ENCODE measurements at regions not wholly inside any gene's neighbourhood (a gene's known extent, or its start where the extent isn't known, plus 50 kb on each side); places are given as distances from the start of the nearest gene placed in this dataset.

GRCh38 chr13:109897988-109898624, 111.7 kb upstream of the IRS2 start:
- DNase-seq (ENCODE audit: low read depth in 4 of 4, low spot score in 1 of 4): no peak

- no peak for DNase-seq (ENCODE audit: low read depth in 4 of 4, low spot score in 1 of 4)
These were observed 105.7 kb upstream of the IRS2 start for GRCh38 chr13:109892101-109892500.

- no peak for DNase-seq (ENCODE audit: low read depth in 4 of 4, low spot score in 1 of 4)
These were observed 98.9 kb upstream of the IRS2 start for GRCh38 chr13:109885235-109885634.

- DNase-seq (ENCODE audit: low read depth in 4 of 4, low spot score in 1 of 4): no peak
These were observed 98.1 kb upstream of the IRS2 start for GRCh38 chr13:109884462-109884861.

GRCh38 chr13:109883181-109884180, 97.1 kb upstream of the IRS2 start:
- no peak for DNase-seq (ENCODE audit: low read depth in 4 of 4, low spot score in 1 of 4)

- no peak for DNase-seq (ENCODE audit: low read depth in 4 of 4, low spot score in 1 of 4)
These were observed 95.7 kb upstream of the IRS2 start for GRCh38 chr13:109881961-109882558.

GRCh38 chr13:109881347-109881725, 95.0 kb upstream of the IRS2 start:
- DNase-seq (ENCODE audit: low read depth in 4 of 4, low spot score in 1 of 4): no peak

GRCh38 chr13:109880371-109881346, 94.3 kb upstream of the IRS2 start:
- DNase-seq (ENCODE audit: low read depth in 4 of 4, low spot score in 1 of 4): no peak

- no peak for DNase-seq (ENCODE audit: low read depth in 4 of 4, low spot score in 1 of 4)
These were observed 93.0 kb upstream of the IRS2 start for GRCh38 chr13:109879338-109879737.

GRCh38 chr13:109877809-109878208, 91.4 kb upstream of the IRS2 start:
- no peak for DNase-seq (ENCODE audit: low read depth in 4 of 4, low spot score in 1 of 4)

GRCh38 chr13:109875746-109876145, 89.4 kb upstream of the IRS2 start:
- no peak for DNase-seq (ENCODE audit: low read depth in 4 of 4, low spot score in 1 of 4)

- no peak for DNase-seq (ENCODE audit: low read depth in 4 of 4, low spot score in 1 of 4)
These were observed 88.4 kb upstream of the IRS2 start for GRCh38 chr13:109874484-109875454.

GRCh38 chr13:109873351-109874123, 87.2 kb upstream of the IRS2 start:
- no peak for DNase-seq (ENCODE audit: low read depth in 4 of 4, low spot score in 1 of 4)

- DNase-seq (ENCODE audit: low read depth in 4 of 4, low spot score in 1 of 4): no peak
These were observed 86.5 kb upstream of the IRS2 start for GRCh38 chr13:109872864-109873263.

GRCh38 chr13:109870696-109871370, 84.5 kb upstream of the IRS2 start:
- DNase-seq (ENCODE audit: low read depth in 4 of 4, low spot score in 1 of 4): no peak

- no peak for DNase-seq (ENCODE audit: low read depth in 4 of 4, low spot score in 1 of 4)
These were observed 83.9 kb upstream of the IRS2 start for GRCh38 chr13:109870274-109870673.

- peak in 2 of 4 experiments; percentile 2 to 15 for DNase-seq (ENCODE audit: low read depth in 4 of 4, low spot score in 1 of 4)
These were observed 83.2 kb upstream of the IRS2 start for GRCh38 chr13:109869312-109870237.

Data from stimulated activated CD4-positive, alpha-beta T cell treated with anti-CD3 and anti-CD28 coated beads, Interleukin-1b, Interleukin-23, amount 100 ng/mL, for 24 hours (primary cell).